ENCODE measurements at regions not wholly inside any gene's neighbourhood (a gene's known extent, or its start where the extent isn't known, plus 50 kb on each side); places are given as distances from the start of the nearest gene placed in this dataset.
"Not testable (repeated sequence)": the region's sequence is repeated elsewhere in the genome, so short reads cannot be mapped to it uniquely, and the experiment has no call there.

DNA sequence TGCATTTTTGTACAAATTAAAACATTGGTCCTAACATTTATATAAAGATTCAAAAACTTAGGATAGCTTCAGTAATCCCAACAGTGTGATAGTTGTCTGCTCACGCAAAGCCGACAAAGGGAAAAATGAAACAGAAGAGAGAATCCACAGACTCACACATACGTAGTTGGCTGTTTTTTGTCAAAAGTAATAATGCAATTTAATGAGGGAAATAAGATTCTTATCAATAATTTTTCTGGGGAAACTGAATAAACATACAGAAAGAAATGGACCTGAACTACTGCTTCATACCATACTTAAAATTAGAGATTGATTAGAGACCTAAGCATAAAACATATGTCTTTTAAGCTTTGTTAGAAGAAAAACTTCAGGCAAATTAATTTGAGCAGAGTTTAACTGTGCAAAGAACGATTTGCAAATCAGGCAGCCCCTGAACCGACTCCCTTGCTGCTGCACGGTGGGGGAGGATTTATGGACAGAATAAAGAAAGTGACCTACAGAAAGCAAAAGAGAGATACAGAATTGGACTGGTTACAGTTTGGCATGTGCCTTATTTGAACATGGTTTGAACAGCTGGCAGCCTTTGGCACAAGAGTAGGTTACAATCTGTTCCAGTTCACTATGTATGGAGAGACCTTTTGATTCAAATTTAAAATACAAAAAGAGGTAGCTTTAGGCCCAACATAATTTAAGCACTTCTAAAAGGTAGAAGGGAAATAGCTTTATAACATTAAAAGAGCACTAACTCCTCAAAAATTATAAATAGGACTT, 64.9 kb upstream of the CTSV start:
- TF ChIP-seq, protein P1, sequence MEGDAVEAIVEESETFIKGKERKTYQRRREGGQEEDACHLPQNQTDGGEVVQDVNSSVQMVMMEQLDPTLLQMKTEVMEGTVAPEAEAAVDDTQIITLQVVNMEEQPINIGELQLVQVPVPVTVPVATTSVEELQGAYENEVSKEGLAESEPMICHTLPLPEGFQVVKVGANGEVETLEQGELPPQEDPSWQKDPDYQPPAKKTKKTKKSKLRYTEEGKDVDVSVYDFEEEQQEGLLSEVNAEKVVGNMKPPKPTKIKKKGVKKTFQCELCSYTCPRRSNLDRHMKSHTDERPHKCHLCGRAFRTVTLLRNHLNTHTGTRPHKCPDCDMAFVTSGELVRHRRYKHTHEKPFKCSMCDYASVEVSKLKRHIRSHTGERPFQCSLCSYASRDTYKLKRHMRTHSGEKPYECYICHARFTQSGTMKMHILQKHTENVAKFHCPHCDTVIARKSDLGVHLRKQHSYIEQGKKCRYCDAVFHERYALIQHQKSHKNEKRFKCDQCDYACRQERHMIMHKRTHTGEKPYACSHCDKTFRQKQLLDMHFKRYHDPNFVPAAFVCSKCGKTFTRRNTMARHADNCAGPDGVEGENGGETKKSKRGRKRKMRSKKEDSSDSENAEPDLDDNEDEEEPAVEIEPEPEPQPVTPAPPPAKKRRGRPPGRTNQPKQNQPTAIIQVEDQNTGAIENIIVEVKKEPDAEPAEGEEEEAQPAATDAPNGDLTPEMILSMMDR (IDR thresholded peaks at IDR 0.05; ENCODE audit: low read depth, low read length), result not testable (repeated sequence)
- TF ChIP-seq EZH2phosphoT487 (IDR thresholded peaks at IDR 0.05; ENCODE audit: low read depth), result not testable (repeated sequence)

Data from OCI-LY3 (cell line).